D721Med (cell line): ENCODE measurements at regions not wholly inside any gene's neighbourhood (a gene's known extent, or its start where the extent isn't known, plus 50 kb on each side); places are given as distances from the start of the nearest gene placed in this dataset.

ENCODE experiments used
- DNase-seq: peaks from one replicate; pipeline ENCODE4 v3.0.0; 2011; ENCODE audit warnings: low spot score; ENCODE audit not compliant: insufficient read length
- FAIRE-seq: peaks from 2 replicates; lab custom pipeline; 2011; peaks lifted over from hg19 to GRCh38; lab: Jason Lieb, UNC
- CTCF ChIP-seq: IDR thresholded peaks from 2 replicates; pipeline ENCODE4 v1.5.1; 2012; ENCODE audit warnings: mild to moderate bottlenecking, control low read depth; ENCODE audit not compliant: insufficient read depth; ENCODE audit errors: missing control alignments

DNA sequence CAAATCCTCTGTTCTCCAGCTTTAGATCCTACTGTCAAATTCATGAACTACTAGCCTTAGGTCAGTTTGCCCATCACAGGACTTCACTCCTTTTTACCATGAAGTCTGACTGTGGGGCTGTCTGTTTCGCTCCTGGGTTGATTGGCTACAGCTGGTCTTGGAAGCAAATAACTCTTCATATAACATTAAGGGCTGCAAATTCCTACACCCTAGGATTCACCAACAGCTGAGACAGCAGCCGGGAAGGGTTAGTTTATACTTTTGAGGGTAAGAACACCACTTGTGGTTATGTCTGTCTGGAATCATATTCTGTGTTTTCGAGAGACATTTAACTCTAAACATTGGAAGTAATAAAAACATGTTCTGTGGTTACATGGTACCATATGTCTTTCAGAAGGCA, 55.9 kb upstream of the KIAA1217 start:
- DNase-seq (no peak), FAIRE-seq (no peak)
- no peak for TF ChIP-seq CTCF

DNA sequence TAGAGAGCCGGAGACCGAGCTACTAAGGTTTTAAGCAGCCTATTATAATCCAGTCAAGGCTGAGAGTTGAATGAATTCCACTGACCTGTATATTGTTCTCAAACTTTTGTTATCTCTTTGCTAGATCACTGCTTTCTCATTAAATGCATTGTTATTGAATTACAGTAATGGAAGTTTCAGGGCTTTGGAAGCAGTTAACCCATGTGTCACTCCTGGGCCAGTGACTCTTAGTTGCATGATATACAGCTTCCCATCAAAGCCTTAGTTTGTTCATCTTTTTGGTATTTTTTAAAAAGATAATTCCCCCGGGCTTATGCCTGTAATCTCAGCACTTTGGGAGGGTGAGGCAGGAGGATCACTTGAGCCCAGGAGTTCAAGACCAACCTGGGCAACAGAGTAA, 55.4 kb upstream of the KIAA1217 start:
- no peak for TF ChIP-seq CTCF
- DNase-seq (no peak), FAIRE-seq (no peak)

GRCh38 chr10:24156686-24157085, 52.3 kb upstream of the KIAA1217 start:
- DNase-seq (no peak), FAIRE-seq (no peak)
- TF ChIP-seq CTCF: no peak

GRCh38 chr10:24157567-24157966, 51.4 kb upstream of the KIAA1217 start:
- DNase-seq (no peak), FAIRE-seq (no peak)
- TF ChIP-seq CTCF: no peak
